GM18505 (cell line): ENCODE measurements at regions not wholly inside any gene's neighbourhood (a gene's known extent, or its start where the extent isn't known, plus 50 kb on each side); places are given as distances from the start of the nearest gene placed in this dataset.

Experiments
- ATAC-seq: cut with Tn5 transposase; IDR thresholded peaks from one replicate; pipeline ENCODE4 v1.9.1; 2021; ENCODE audit not compliant: unreplicated experiment
- POLR2A ChIP-seq: IDR thresholded peaks from 4 replicates; pipeline ENCODE4 v1.6.1; 2011; ENCODE audit warnings: borderline replicate concordance; ENCODE audit not compliant: insufficient read depth, insufficient read length; ENCODE audit errors: extremely low read depth

DNA sequence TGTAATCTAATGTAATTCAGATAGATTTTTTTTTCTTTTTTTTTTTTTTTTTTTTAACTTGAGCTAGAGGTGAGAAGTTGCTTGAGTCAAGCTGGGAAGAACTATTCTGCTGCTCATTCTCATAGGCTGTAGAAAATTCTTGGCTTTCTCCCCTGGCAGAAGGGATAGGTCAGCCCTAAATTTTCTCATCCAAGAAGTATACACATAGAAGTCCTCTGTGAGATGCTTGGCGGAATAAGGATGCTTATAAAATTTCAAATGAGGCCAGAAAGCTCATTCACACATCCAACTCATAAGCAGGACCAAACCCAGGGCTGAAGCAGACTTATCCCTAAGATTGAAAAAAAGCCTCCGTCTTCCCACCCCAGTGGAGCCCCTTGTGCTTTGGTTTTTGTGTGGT lies 572.5 kb downstream of the SQOR start:
- ATAC-seq, result no peak
- no peak for TF ChIP-seq POLR2A

DNA sequence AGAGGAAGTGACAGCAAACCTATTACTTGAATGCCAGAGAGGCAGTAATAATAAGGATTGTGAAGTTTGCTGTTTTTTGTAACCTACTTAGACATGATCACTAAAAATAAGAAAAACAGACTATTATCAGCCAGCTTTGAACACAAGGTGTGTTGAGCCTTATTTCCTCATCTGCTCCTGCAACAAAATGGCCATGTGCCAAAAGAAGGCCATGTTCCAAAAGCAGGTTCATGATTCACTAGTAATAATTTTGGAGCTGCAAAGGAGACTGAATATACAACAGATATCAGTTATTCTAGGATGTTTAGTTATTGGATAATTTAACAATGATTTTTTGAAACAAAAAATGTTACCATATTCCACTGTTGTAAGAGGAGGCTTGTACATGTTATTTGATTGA lies 578.7 kb downstream of the SQOR start:
- ATAC-seq, result no peak

GRCh38 chr15:46222826-46223225 lies 588.0 kb downstream of the SQOR start:
- no peak for TF ChIP-seq POLR2A
- ATAC-seq, result no peak

More for the DNA sequence above, 578.7 kb downstream of the SQOR start:
- no peak for TF ChIP-seq POLR2A

DNA sequence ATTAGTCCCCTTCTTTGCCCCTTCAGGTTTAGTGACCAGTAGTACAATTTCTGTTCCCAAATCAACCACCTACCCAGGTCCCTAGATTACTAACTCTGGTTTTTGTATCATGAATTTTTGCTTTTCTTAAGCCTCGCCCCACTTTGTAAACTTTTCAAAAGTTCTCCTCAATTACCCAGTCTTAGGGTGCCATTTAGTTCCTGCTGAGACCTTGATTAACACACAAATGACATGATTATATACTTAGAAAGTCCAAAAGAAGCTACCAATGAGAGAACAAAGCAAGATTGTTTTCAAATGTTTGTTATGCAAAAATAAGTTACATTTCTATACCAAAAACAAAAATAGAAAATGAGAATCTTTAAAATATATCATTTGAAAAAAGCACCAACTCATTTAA lies 594.4 kb downstream of the SQOR start:
- no peak for ATAC-seq
- no peak for TF ChIP-seq POLR2A

DNA sequence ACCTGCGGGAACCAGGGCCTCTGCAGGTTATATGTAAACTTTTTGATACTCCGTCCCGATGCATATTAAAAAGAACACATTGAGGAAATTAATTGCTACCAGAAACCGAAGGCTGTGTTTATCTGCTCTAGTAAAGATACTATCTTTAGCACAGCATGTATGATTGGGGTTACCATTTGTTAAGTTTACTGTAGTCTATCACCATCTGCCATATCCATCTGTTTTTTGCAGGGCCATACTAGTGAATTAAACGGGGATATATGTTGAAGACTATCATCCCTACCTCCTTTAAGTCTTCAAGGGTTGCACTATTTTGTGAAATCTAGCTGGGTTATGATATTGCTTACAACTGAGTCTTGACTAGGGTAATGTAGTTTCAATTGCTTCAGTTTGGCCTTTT lies 597.0 kb downstream of the SQOR start:
- ATAC-seq, result no peak
- no peak for TF ChIP-seq POLR2A

- no peak for TF ChIP-seq POLR2A
- ATAC-seq, result no peak
Measured at GRCh38 chr15:46232471-46232870, 597.6 kb downstream of the SQOR start.

- TF ChIP-seq POLR2A, result no peak
- ATAC-seq, result no peak
Measured at GRCh38 chr15:46242935-46243334, 608.1 kb downstream of the SQOR start.

- no peak for ATAC-seq
- no peak for TF ChIP-seq POLR2A
Measured at GRCh38 chr15:46251903-46252302, 617.1 kb downstream of the SQOR start.

- ATAC-seq, result no peak
- no peak for TF ChIP-seq POLR2A
Measured at GRCh38 chr15:46258056-46258455, 623.2 kb downstream of the SQOR start.

DNA sequence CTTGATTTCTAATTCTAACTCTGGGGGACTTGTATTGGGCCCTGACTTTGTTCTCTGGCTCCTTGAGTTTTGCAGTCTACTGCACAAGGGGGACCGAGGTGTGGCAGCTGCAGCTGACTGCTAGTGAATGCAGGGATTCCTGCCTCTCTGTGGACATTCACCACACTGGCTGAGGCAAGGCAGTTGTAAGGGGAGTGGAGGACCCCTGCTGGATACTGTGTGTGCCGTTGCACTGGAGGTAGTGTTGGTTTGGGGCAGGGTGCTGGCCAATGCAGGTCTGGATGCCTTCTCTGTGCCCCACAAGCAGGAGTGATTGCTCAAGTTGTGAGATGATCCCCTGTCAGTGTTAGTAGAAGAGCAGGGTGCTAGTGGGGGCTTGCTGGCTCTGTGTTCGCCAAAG lies 626.1 kb downstream of the SQOR start:
- no peak for ATAC-seq
- no peak for TF ChIP-seq POLR2A

GRCh38 chr15:46265664-46266347 lies 631.0 kb downstream of the SQOR start:
- TF ChIP-seq POLR2A, result no peak
- no peak for ATAC-seq

- no peak for ATAC-seq
- no peak for TF ChIP-seq POLR2A
Measured at GRCh38 chr15:46266661-46267060, 631.8 kb downstream of the SQOR start.

DNA sequence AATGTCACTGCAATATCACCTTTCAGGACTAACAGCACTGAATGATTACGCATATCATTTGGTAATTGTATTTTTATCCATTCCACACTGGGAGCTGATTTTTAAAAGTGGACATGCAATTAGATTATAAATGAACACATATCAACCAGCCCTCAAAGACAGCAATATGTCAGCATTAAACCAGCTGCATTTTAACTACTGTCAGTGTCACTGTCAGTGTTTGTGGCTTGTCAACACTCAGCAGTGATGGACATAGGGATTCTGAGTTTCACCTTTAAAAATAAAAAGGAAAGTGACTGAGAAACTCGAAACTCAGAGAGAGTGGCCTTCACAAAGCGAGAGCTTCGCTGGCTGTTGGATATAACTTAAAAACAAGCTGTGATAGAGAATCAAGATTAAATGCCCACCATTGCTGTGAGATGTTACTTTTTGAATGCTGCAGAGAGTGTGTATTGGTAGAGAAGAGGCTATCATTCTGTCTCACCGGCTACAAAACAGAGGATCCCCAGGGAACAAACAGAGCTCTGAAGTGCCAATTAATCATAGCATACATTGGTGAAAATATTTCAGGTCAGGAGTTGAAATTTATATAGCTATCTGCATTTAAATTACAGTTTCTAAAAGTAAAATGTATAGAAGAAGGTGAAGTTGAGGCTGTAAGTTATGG lies 635.8 kb downstream of the SQOR start:
- TF ChIP-seq POLR2A, result no peak

GRCh38 chr15:46275701-46276100 lies 640.9 kb downstream of the SQOR start:
- TF ChIP-seq POLR2A, result no peak
- ATAC-seq, result no peak

More for the DNA sequence above, 635.8 kb downstream of the SQOR start:
- no peak for ATAC-seq
